Activated gamma-delta T cell treated with anti-CD3 and anti-CD28 coated beads, Interleukin-2, amount 50 U/mL, for 16 hours (primary cell): ENCODE measurements at regions not wholly inside any gene's neighbourhood (a gene's known extent, or its start where the extent isn't known, plus 50 kb on each side); places are given as distances from the start of the nearest gene placed in this dataset.

Source experiments
- DNase-seq: peaks from one replicate; pipeline ENCODE4 v3.0.0-alpha.2; 2020; ENCODE audit warnings: low read depth

GRCh38 chr2:129160879-129161278, 818.6 kb upstream of the RAB6C start:
- DNase-seq, result no peak

- no peak for DNase-seq
Measured at GRCh38 chr2:129164220-129164949, 815.1 kb upstream of the RAB6C start.

- no peak for DNase-seq
Measured at GRCh38 chr2:129165006-129165405, 814.5 kb upstream of the RAB6C start.

GRCh38 chr2:129167456-129167855, 812.0 kb upstream of the RAB6C start:
- DNase-seq, result no peak

- DNase-seq, result no peak
Measured at GRCh38 chr2:129170570-129170969, 808.9 kb upstream of the RAB6C start.

- no peak for DNase-seq
Measured at GRCh38 chr2:129174143-129174542, 805.3 kb upstream of the RAB6C start.

- DNase-seq, result no peak
Measured at GRCh38 chr2:129175051-129175450, 804.4 kb upstream of the RAB6C start.

GRCh38 chr2:129176375-129176774, 803.1 kb upstream of the RAB6C start:
- DNase-seq, result no peak

GRCh38 chr2:129178356-129178755, 801.1 kb upstream of the RAB6C start:
- DNase-seq, result no peak

GRCh38 chr2:129179199-129179598, 800.3 kb upstream of the RAB6C start:
- DNase-seq, result no peak

- no peak for DNase-seq
Measured at GRCh38 chr2:129180124-129180716, 799.2 kb upstream of the RAB6C start.

GRCh38 chr2:129181433-129181832, 798.0 kb upstream of the RAB6C start:
- no peak for DNase-seq

- no peak for DNase-seq
Measured at GRCh38 chr2:129181963-129182362, 797.5 kb upstream of the RAB6C start.

GRCh38 chr2:129187343-129187742, 792.1 kb upstream of the RAB6C start:
- no peak for DNase-seq

- DNase-seq, result no peak
Measured at GRCh38 chr2:129188451-129188850, 791.0 kb upstream of the RAB6C start.

GRCh38 chr2:129189617-129190319, 789.7 kb upstream of the RAB6C start:
- no peak for DNase-seq

GRCh38 chr2:129190494-129190893, 789.0 kb upstream of the RAB6C start:
- no peak for DNase-seq

- no peak for DNase-seq
Measured at GRCh38 chr2:129191530-129191929, 787.9 kb upstream of the RAB6C start.

GRCh38 chr2:129192117-129192516, 787.3 kb upstream of the RAB6C start:
- no peak for DNase-seq

- no peak for DNase-seq
Measured at GRCh38 chr2:129192841-129193253, 786.6 kb upstream of the RAB6C start.

- DNase-seq, result no peak
Measured at GRCh38 chr2:129193961-129194360, 785.5 kb upstream of the RAB6C start.

GRCh38 chr2:129199501-129199900, 780.0 kb upstream of the RAB6C start:
- no peak for DNase-seq

GRCh38 chr2:129201696-129202095, 777.8 kb upstream of the RAB6C start:
- DNase-seq, result no peak
